Erythroblast (primary cell): ENCODE measurements at regions not wholly inside any gene's neighbourhood (a gene's known extent, or its start where the extent isn't known, plus 50 kb on each side); places are given as distances from the start of the nearest gene placed in this dataset.

Experiments used
- GATA1 ChIP-seq: IDR thresholded peaks from 2 replicates; pipeline ENCODE4 v1.6.1; 2011; ENCODE audit warnings: low read depth, mild to moderate bottlenecking, control low read depth, low read length, moderate library complexity
- POLR2A ChIP-seq: IDR thresholded peaks from 2 replicates; pipeline ENCODE4 v1.6.1; 2011; ENCODE audit warnings: mild to moderate bottlenecking, low read length

DNA sequence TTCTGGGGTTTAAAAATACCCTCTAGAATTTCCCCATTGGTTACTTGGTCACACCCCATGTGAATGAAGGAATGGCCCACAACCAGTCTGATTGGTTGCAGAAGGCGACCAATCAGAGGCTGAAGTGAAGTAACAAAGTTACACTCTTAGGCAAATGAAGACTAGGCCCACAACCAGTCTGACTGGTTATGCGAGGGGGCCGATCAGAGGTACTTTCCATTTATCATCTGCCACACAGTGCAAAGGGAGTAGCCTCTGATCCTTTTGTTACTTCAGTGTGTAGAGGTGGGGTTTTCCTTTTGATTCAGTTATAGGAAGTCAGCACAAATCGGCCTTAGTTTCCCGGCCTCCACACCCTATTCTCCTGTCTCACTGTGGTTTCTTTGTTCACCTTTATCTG lies 61.2 kb upstream of the SGK1 start:
- TF ChIP-seq POLR2A (no peak), GATA1 (no peak)
